WI38 (cell line): ENCODE measurements at regions not wholly inside any gene's neighbourhood (a gene's known extent, or its start where the extent isn't known, plus 50 kb on each side); places are given as distances from the start of the nearest gene placed in this dataset.

Source experiments
- H3K4me3 ChIP-seq: 2 replicates; pipeline ENCODE4 v1.5.1; 2011; ENCODE audit warnings: low read depth, mild to moderate bottlenecking, control low read depth, low read length
- CTCF ChIP-seq: IDR thresholded peaks from 2 replicates; pipeline ENCODE4 v1.5.1; 2012; ENCODE audit warnings: low read depth, mild to moderate bottlenecking, control low read depth, low read length

- no peak for TF ChIP-seq CTCF
- H3K4me3 ChIP-seq = no peak overlapping the region
These were observed 228.1 kb upstream of the DAPK1 start for GRCh38 chr9:87269296-87270176.

- H3K4me3 ChIP-seq = no peak overlapping the region
- TF ChIP-seq CTCF = no peak
These were observed 227.3 kb upstream of the DAPK1 start for GRCh38 chr9:87270221-87270847.

DNA sequence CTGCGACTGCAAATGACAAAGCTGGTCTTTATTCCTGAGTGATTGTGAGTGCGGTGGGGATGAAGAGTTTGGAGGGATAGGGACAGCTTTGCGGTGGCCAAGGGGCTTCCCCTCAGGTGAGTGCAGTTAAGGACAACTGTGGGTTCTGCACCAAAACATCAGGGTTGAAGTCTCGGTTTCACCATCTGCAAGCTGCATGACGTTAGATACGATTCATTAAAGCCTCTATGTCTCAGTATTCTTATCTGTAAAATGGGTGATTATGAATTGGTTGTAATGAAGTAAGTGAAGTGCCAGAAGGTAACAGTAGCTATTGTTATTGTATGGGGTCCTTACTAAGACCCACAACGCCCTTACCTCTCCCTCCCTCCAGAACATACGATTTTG lies 226.8 kb upstream of the DAPK1 start:
- TF ChIP-seq CTCF = no peak
- no peak overlapping the region for H3K4me3 ChIP-seq

GRCh38 chr9:87271696-87272477 lies 225.8 kb upstream of the DAPK1 start:
- H3K4me3 ChIP-seq = no peak overlapping the region

DNA sequence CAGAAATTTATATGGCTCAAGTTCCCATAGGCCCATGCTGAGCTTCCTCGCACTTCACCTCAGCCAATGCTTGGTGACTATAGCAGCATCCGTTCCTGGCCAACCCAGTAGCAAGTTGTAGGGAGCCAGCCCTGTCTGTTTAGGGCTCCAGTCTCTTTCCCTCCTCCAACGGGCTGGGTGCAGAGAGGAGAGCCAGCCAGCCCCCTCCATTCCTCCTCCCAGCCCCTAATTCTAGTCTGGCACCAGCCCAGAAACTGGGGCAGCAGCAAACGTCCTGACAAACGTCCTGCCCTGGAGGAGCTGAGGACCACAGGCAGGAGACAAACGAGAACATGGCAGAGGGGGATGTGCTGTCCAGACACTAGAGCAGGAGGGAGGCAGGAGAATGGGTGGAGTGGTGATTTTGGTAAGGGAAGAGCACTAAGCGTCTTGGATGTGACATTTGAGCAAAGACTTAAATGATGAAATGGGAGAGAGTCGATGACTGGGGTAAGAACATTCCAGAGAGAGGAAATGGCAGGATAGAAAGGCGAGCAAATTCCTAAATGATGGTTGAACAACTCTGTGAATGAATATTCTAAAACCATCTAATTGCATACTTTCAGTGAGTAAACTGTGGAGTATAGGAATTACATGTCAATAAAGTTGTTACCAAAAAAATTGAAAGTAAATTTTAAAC lies 222.5 kb upstream of the DAPK1 start:
- no peak for TF ChIP-seq CTCF
- no peak overlapping the region for H3K4me3 ChIP-seq

More at GRCh38 chr9:87271696-87272477, 225.8 kb upstream of the DAPK1 start:
- no peak for TF ChIP-seq CTCF

DNA sequence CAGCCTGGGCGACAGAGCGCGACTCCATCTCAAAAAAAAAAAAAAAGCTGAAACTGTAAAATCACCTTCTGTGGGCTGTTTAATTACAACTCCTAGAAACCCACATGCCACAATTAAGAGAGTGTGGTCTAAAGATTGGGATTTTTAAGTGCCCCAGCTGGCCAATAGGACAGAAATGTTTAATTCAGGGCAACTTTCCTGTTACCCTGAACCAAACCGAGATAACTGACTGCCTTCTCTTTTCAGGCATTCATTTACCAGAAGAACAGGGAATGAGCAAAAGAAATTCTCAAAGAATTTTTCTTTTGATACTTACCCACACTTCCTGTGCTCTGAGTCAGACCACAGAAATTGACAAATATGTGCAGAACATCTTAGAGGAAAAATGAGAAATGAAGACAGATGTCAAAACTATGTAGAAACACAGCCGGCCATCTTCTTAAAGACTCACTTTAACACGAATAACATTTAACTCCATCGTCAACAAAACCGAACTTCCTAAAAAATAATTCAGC lies 221.3 kb upstream of the DAPK1 start:
- TF ChIP-seq CTCF = no peak
- H3K4me3 ChIP-seq = no peak overlapping the region
